ENCODE measurements at regions not wholly inside any gene's neighbourhood (a gene's known extent, or its start where the extent isn't known, plus 50 kb on each side); places are given as distances from the start of the nearest gene placed in this dataset.
"Not testable (repeated sequence)": the region's sequence is repeated elsewhere in the genome, so short reads cannot be mapped to it uniquely, and the experiment has no call there.

GRCh38 chr15:87672309-87673288, 583.9 kb downstream of the NTRK3 start:
- peak; percentile 52 for TF ChIP-seq CTCF (conservative IDR thresholded peaks at IDR 0.05; ENCODE audit: control insufficient read depth, insufficient read depth, low read depth, low read length)
- no peak overlapping the region for H3K4me3 ChIP-seq (ENCODE audit: control insufficient read depth, low read depth, low read length)
- peak; percentile 6 for DNase-seq (ENCODE audit: low read depth)

GRCh38 chr15:87671289-87671688, 585.2 kb downstream of the NTRK3 start:
- TF ChIP-seq CTCF (conservative IDR thresholded peaks at IDR 0.05; ENCODE audit: control insufficient read depth, insufficient read depth, low read depth, low read length): no peak
- H3K4me3 ChIP-seq (ENCODE audit: control insufficient read depth, low read depth, low read length): no peak overlapping the region
- DNase-seq (ENCODE audit: low read depth): no peak

- no peak overlapping the region for H3K4me3 ChIP-seq (ENCODE audit: control insufficient read depth, low read depth, low read length)
- DNase-seq (ENCODE audit: low read depth): no peak
- no peak for TF ChIP-seq CTCF (conservative IDR thresholded peaks at IDR 0.05; ENCODE audit: control insufficient read depth, insufficient read depth, low read depth, low read length)
Measured at GRCh38 chr15:87669846-87670245, 586.7 kb downstream of the NTRK3 start.

- H3K4me3 ChIP-seq (ENCODE audit: control insufficient read depth, low read depth, low read length); DNase-seq (ENCODE audit: low read depth): not testable (repeated sequence)
Measured at GRCh38 chr15:87668768-87669564, 587.6 kb downstream of the NTRK3 start.

- DNase-seq (ENCODE audit: low read depth): no peak
- no peak for TF ChIP-seq CTCF (conservative IDR thresholded peaks at IDR 0.05; ENCODE audit: control insufficient read depth, insufficient read depth, low read depth, low read length)
- H3K4me3 ChIP-seq (ENCODE audit: control insufficient read depth, low read depth, low read length): no peak overlapping the region
Measured at GRCh38 chr15:87667643-87668042, 588.9 kb downstream of the NTRK3 start.

- no peak overlapping the region for H3K4me3 ChIP-seq (ENCODE audit: control insufficient read depth, low read depth, low read length)
- no peak for DNase-seq (ENCODE audit: low read depth)
- TF ChIP-seq CTCF (conservative IDR thresholded peaks at IDR 0.05; ENCODE audit: control insufficient read depth, insufficient read depth, low read depth, low read length): no peak
Measured at GRCh38 chr15:87662575-87662974, 594.0 kb downstream of the NTRK3 start.
